GM18505 (cell line): ENCODE measurements at regions not wholly inside any gene's neighbourhood (a gene's known extent, or its start where the extent isn't known, plus 50 kb on each side); places are given as distances from the start of the nearest gene placed in this dataset.

Experiments
- ATAC-seq: cut with Tn5 transposase; IDR thresholded peaks from one replicate; pipeline ENCODE4 v1.9.1; 2021; ENCODE audit not compliant: unreplicated experiment
- POLR2A ChIP-seq: IDR thresholded peaks from 4 replicates; pipeline ENCODE4 v1.6.1; 2011; ENCODE audit warnings: borderline replicate concordance; ENCODE audit not compliant: insufficient read depth, insufficient read length; ENCODE audit errors: extremely low read depth

GRCh38 chr13:53512635-53513034 lies 484.0 kb downstream of the OLFM4 start:
- TF ChIP-seq POLR2A: no peak
- ATAC-seq: no peak

DNA sequence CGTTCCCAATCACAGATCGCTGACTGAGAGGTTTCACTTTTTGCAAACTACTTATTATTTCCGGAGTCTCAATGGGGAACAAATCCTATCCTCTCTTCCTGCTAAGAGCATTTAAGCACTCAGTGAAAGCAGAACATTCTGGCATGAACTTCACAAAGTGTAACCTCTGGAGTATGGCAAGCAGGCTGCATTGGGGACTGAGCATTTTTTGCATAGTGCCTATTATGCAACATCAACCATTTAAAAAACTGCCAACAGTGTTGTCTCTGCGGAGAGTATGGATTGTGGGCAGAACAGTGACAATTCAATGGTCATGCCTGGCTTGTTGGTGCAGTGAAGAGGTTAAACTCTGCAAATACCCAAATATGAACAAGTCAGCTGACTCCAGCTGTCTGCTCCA lies 484.6 kb downstream of the OLFM4 start:
- TF ChIP-seq POLR2A: no peak
- no peak for ATAC-seq

- TF ChIP-seq POLR2A: no peak
- no peak for ATAC-seq
Observed at GRCh38 chr13:53520132-53520531, 491.5 kb downstream of the OLFM4 start.

DNA sequence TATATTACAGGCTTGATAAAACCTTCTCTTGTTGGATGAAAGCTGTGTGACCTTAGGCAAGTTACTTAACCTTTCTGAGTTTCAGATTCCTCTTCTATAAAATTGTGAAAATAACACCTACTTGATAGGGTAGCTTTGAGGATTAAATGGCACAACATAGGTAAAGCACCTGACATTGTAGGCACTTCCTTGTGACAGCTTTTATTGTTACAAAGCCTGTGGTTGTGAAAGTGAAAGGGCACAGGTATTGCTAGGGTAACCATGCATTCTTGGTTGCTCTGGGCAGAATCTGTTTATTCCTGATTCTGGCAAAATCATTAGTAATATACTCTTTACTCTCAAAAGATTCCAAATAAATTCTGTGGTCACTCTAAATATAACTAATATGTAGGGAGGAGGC lies 493.4 kb downstream of the OLFM4 start:
- no peak for ATAC-seq
- no peak for TF ChIP-seq POLR2A

DNA sequence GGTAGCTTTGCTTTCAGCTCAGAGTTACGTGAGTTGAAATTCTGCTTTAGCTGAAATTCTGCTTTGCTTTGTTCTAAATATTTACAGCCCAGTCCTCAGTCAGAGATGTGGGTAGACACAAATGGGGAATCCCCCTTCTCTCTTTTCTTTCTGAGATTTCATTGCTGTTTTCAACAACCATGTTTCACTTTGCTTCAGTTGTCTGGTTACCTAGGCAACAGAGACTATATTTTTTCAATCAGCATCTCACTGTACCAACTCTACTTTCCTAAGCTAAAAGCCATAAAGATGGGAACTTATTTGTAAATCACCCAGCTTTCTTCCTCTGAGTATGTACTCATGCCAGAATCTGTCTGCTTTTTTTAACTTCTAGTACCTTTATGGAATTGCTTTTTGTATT lies 509.0 kb downstream of the OLFM4 start:
- TF ChIP-seq POLR2A: no peak
- no peak for ATAC-seq

DNA sequence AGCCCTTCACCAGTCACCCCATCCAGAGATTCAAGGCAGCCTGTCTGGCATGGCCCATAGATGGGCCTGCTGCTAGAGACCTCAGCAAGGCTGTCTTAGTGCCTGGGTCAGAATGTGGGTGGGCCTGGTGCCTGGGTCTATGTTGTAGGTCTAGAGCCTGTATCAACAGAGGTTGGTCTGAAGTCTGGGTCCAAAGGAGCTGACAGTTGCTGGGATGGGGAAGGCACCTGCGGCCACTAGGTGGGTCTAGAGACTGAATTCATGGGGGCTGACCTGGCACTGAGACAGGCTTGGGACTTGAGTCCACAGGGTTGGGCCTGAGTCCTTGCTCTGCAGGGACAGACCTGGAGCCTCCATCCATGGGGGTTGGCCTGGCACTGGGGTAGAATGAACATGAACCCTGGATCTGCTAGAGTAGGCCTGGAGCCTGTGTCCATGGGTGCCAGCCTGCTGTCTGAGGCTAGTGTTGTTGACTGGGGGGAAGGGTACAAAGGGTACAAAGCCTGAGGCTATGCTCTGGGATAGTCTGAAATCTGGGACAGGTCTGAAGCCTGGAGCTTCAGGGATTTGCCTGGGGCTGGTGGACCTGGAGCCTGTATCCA lies 516.8 kb downstream of the OLFM4 start:
- TF ChIP-seq POLR2A: no peak

DNA sequence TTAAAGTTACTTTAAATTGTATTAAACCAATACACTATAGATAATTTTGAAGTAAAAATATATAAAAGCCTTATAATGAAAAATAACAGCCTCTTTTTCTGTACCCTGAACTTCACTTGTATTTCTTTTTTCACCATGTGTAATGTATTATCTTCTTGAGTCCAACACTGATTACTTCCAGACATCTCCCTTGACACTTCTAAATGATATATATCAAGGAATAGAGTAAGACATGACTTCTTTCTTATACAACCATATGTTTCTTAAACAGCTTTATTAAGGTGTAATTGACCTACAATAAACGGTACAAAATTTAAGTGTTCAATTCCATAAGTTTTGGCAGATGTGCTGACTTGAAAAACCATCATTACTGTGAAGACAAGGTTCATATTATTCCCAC lies 531.9 kb downstream of the OLFM4 start:
- no peak for ATAC-seq
- no peak for TF ChIP-seq POLR2A

More for the DNA sequence above, 516.8 kb downstream of the OLFM4 start:
- ATAC-seq: no peak

GRCh38 chr13:53562419-53562818 lies 533.8 kb downstream of the OLFM4 start:
- no peak for TF ChIP-seq POLR2A
- no peak for ATAC-seq

GRCh38 chr13:53568491-53568890 lies 539.9 kb downstream of the OLFM4 start:
- no peak for TF ChIP-seq POLR2A
- ATAC-seq: no peak

DNA sequence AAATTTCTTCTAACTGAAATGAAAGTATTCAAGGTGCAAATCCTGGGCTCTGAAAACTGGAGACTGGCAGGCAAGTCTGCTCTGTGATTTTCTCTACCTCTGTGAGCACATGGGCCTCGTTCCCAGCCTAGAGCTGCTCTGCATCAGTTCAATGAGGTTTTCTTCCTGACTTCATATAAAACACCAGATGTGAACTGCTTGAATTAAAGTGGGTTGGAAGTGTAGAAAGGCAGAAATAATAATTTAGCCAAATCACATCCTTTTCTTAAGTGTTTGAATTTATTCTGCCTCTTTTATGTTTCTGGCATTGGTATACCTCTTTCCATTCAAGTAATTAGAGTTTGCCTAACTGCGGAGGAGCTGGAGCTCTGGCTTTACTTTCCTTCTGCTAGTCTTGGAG lies 540.8 kb downstream of the OLFM4 start:
- ATAC-seq: no peak
- TF ChIP-seq POLR2A: no peak

DNA sequence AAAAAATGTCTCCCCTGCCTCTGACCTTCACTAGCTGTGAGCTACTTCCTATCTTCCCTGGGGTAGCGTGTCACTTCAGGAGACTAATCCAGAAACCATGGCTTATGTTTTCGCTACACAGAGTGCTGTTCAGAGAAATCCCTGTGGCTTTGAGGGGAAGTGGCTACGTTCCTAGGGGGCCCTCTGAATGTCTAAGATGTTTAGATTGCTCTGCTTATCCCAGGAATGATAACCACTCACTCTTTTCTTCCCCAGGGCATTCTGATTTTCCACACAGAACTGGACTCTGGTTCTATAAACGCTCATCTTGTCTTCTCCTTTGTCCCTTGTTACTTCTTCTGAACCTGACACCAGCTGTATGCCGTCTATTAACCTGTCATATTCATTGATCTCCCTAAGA lies 572.5 kb downstream of the OLFM4 start:
- TF ChIP-seq POLR2A: no peak
- ATAC-seq: no peak

GRCh38 chr13:53605326-53605725 lies 576.7 kb downstream of the OLFM4 start:
- no peak for ATAC-seq
- TF ChIP-seq POLR2A: no peak

DNA sequence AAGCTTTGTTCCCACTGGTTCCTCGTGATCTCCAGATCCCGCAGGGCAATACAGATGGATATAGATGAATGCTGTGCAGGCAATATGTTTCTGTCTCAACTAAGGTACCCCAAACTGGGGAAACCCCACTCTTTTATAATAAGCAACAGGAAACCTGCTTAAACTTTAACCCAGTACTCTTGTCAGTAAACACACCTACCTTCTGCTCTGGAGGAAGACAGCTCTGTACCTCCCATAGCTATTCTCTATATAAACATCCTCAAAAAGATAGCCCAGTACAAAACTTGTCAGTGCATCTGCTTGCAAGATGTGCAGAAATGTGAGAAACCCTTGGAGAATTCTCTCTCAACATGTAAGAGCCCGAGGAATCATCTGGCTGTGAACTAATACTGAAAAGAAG lies 583.6 kb downstream of the OLFM4 start:
- no peak for ATAC-seq

GRCh38 chr13:53622456-53622855 lies 593.8 kb downstream of the OLFM4 start:
- no peak for TF ChIP-seq POLR2A
- ATAC-seq: no peak

More for the DNA sequence above, 583.6 kb downstream of the OLFM4 start:
- TF ChIP-seq POLR2A: no peak

DNA sequence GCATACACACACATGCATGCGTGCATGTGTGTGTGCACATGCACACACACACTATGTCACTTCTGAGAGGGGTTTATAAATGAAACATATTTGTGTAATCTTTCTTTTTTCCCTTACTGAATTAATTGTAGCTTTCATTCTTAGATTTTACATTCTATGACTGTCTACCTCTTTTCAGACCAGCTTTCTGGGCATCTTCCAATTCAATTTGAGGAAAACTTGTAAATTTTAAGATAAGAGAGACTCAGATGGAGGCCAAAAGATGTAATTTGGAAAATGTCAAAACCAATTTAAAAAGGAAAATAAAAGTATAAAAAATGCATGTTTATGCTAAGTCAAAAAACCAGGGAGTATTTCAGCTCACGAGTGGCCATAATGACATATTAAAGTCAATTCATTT lies 594.5 kb downstream of the OLFM4 start:
- ATAC-seq: no peak
- no peak for TF ChIP-seq POLR2A
